Upper lobe of left lung (tissue), 6 donors: ENCODE measurements at regions not wholly inside any gene's neighbourhood (a gene's known extent, or its start where the extent isn't known, plus 50 kb on each side); places are given as distances from the start of the nearest gene placed in this dataset.

Source experiments
- ATAC-seq, 2 donors: fragments of 200-7000 bp; cut with Tn5 transposase; one replicate each; pipeline ENCODE4 v1.9.1; 2022; ENCODE audit warnings: mild to moderate bottlenecking in 2 of 2, moderate library complexity in 2 of 2; ENCODE audit not compliant: low FRiP score in 2 of 2
- DNase-seq, 2 donors: peaks; one replicate each; pipeline ENCODE4 v3.0.0-alpha.2; 2019 to 2020
- H3K27ac ChIP-seq, 4 donors: fragments of 200-600 bp; sonication (generic); one replicate each; pipeline ENCODE4 v1.5.1; 2016 to 2019
- H3K27me3 ChIP-seq, 4 donors: fragments of 200-600 bp; sonication (generic); one replicate each; pipeline ENCODE4 v1.5.1; 2017 to 2019
- H3K36me3 ChIP-seq, 4 donors: fragments of 200-600 bp; sonication (generic); one replicate each; pipeline ENCODE4 v1.5.1; 2016 to 2019
- H3K4me1 ChIP-seq, 4 donors: fragments of 200-600 bp; sonication (generic); one replicate each; pipeline ENCODE4 v1.5.1; 2018 to 2019
- H3K4me3 ChIP-seq, 4 donors: fragments of 200-600 bp; sonication (generic); one replicate each; pipeline ENCODE4 v1.5.1; 2017 to 2019; ENCODE audit warnings: mild to moderate bottlenecking in 2 of 4, moderate library complexity in 1 of 4
- H3K9me3 ChIP-seq, 4 donors: fragments of 200-600 bp; sonication (generic); one replicate each; pipeline ENCODE4 v1.5.1; 2018 to 2019
- CTCF ChIP-seq, 6 experiments: fragments of 450-650 bp in 4 of 6; fragments of 200-600 bp in 2 of 6; sonication (generic) in 2 of 6; IDR thresholded peaks; one replicate each; pipeline ENCODE4 v1.5.1; 2016 to 2019; ENCODE audit warnings: antibody characterized with exemption in 6 of 6
- EP300 ChIP-seq, 4 donors: sonication (generic); formaldehyde crosslinking; IDR thresholded peaks; one replicate each; pipeline ENCODE4 v1.5.1; 2017; ENCODE audit warnings: antibody characterized with exemption in 4 of 4, control low read depth in 2 of 4
- POLR2A ChIP-seq, 4 donors: fragments of 450-650 bp; IDR thresholded peaks; one replicate each; pipeline ENCODE4 v1.5.1; 2016 to 2017; ENCODE audit warnings: antibody characterized with exemption in 4 of 4, mild to moderate bottlenecking in 2 of 4
- POLR2AphosphoS5 ChIP-seq, 2 donors: sonication (generic); formaldehyde crosslinking; IDR thresholded peaks; one replicate each; pipeline ENCODE4 v1.5.1; 2017; ENCODE audit warnings: antibody characterized with exemption in 2 of 2
- WGBS, 2 donors: methylation state at CpG; one replicate each; pipeline ENCODE4 v1.1.5; 2017 to 2018; 5-methylcytosine and 5-hydroxymethylcytosine counted together
- donor health status: DM: no; HTN: no; CAD: no; lungs with moderate emphysema.
- donor health status: DM: no; HTN: yes; CAD: no; lungs with severe emphysema.

- ATAC-seq (no peak), DNase-seq (no peak)
- 57 to 67% methylated on average over 2 of the region's 2 CpGs for WGBS, 2 donors
- H3K27ac ChIP-seq: no peak overlapping the region
- H3K36me3 ChIP-seq: no peaks in the 10 kb centered on the region
- no peaks in the 10 kb centered on the region for H3K4me1 ChIP-seq
- H3K9me3 ChIP-seq: no peaks in the 10 kb centered on the region
- no peaks in the 10 kb centered on the region for H3K27me3 ChIP-seq
- TF ChIP-seq POLR2A (IDR thresholded peaks at IDR 0.05): no peak
- no peak overlapping the region for H3K4me3 ChIP-seq
Measured at GRCh38 chr18:71001597-71001996, 712.8 kb downstream of the SOCS6 start.

GRCh38 chr18:70998490-70998889 lies 709.6 kb downstream of the SOCS6 start:
- DNase-seq (no peak), ATAC-seq (no peak)
- no peaks in the 10 kb centered on the region for H3K36me3 ChIP-seq
- no peaks in the 10 kb centered on the region for H3K4me1 ChIP-seq
- no peaks in the 10 kb centered on the region for H3K9me3 ChIP-seq
- no peak overlapping the region for H3K4me3 ChIP-seq
- H3K27ac ChIP-seq: no peak overlapping the region
- 81 to 89% methylated on average over 5 of the region's 5 CpGs for WGBS, 2 donors
- no peaks in the 10 kb centered on the region for H3K27me3 ChIP-seq
- no peak for TF ChIP-seq POLR2A (IDR thresholded peaks at IDR 0.05)
- no peak for TF ChIP-seq EP300 (IDR thresholded peaks at IDR 0.05)
- TF ChIP-seq CTCF (IDR thresholded peaks at IDR 0.05): no peak
- no peak for TF ChIP-seq POLR2AphosphoS5 (IDR thresholded peaks at IDR 0.05)

- 77 to 83% methylated on average over 3 of the region's 3 CpGs for WGBS, 2 donors
- no peaks in the 10 kb centered on the region for H3K9me3 ChIP-seq
Measured at GRCh38 chr18:70994116-70994515, 705.3 kb downstream of the SOCS6 start.

GRCh38 chr18:70991577-70991976 lies 702.7 kb downstream of the SOCS6 start:
- H3K4me3 ChIP-seq: no peak overlapping the region
- no peak for ATAC-seq
- H3K9me3 ChIP-seq: peaks cover 0 to under 1% (median 0%) of the 10 kb centered on the region in 4 donors
- no peaks in the 10 kb centered on the region for H3K27me3 ChIP-seq
- TF ChIP-seq POLR2AphosphoS5 (IDR thresholded peaks at IDR 0.05) (no peak), CTCF (IDR thresholded peaks at IDR 0.05) (no peak), POLR2A (IDR thresholded peaks at IDR 0.05) (no peak), EP300 (IDR thresholded peaks at IDR 0.05) (no peak)
- H3K4me1 ChIP-seq: no peaks in the 10 kb centered on the region
- H3K36me3 ChIP-seq: no peaks in the 10 kb centered on the region
- DNase-seq: no peak
- H3K27ac ChIP-seq: no peak overlapping the region

More at GRCh38 chr18:70994116-70994515, 705.3 kb downstream of the SOCS6 start:
- no peaks in the 10 kb centered on the region for H3K27me3 ChIP-seq
- no peak for TF ChIP-seq POLR2A (IDR thresholded peaks at IDR 0.05)
- TF ChIP-seq EP300 (IDR thresholded peaks at IDR 0.05): no peak
- TF ChIP-seq CTCF (IDR thresholded peaks at IDR 0.05): no peak
- no peak for TF ChIP-seq POLR2AphosphoS5 (IDR thresholded peaks at IDR 0.05)
- H3K4me3 ChIP-seq: no peak overlapping the region
- no peaks in the 10 kb centered on the region for H3K36me3 ChIP-seq
- ATAC-seq (no peak), DNase-seq (no peak)
- no peaks in the 10 kb centered on the region for H3K4me1 ChIP-seq
- no peak overlapping the region for H3K27ac ChIP-seq

- H3K36me3 ChIP-seq: no peaks in the 10 kb centered on the region
- ATAC-seq (no peak), DNase-seq (no peak)
- no peak overlapping the region for H3K4me3 ChIP-seq
- no peak for TF ChIP-seq POLR2AphosphoS5 (IDR thresholded peaks at IDR 0.05)
- no peak for TF ChIP-seq POLR2A (IDR thresholded peaks at IDR 0.05)
- TF ChIP-seq EP300 (IDR thresholded peaks at IDR 0.05): no peak
- no peak for TF ChIP-seq CTCF (IDR thresholded peaks at IDR 0.05)
- no peaks in the 10 kb centered on the region for H3K4me1 ChIP-seq
- peaks cover 0 to 10% (median 0%) of the 10 kb centered on the region in 4 donors for H3K9me3 ChIP-seq
- WGBS, 2 donors: 85 to 93% methylated on average over 1 of the region's 1 CpG
- H3K27ac ChIP-seq: no peak overlapping the region
- H3K27me3 ChIP-seq: no peaks in the 10 kb centered on the region
Measured at GRCh38 chr18:70985948-70986347, 697.1 kb downstream of the SOCS6 start.
